Fibroblast of skin of scalp (primary cell): ENCODE measurements at regions not wholly inside any gene's neighbourhood (a gene's known extent, or its start where the extent isn't known, plus 50 kb on each side); places are given as distances from the start of the nearest gene placed in this dataset.
A peak's percentile ranks its signal among the peaks of the same experiment; 100 is the strongest.

ENCODE experiments used
- DNase-seq: peaks from one replicate; pipeline ENCODE4 v3.0.0-alpha.2; 2013

GRCh38 chr14:42884100-42884499, 1277.4 kb downstream of the LRFN5 start:
- peak; percentile 83 for DNase-seq

GRCh38 chr14:42877716-42878115, 1271.0 kb downstream of the LRFN5 start:
- no peak for DNase-seq

GRCh38 chr14:42872786-42873185, 1266.1 kb downstream of the LRFN5 start:
- DNase-seq: no peak

- DNase-seq: peak; percentile 7
Measured at GRCh38 chr14:42869681-42870080, 1263.0 kb downstream of the LRFN5 start.

GRCh38 chr14:42862114-42862513, 1255.4 kb downstream of the LRFN5 start:
- DNase-seq: no peak

GRCh38 chr14:42860371-42860770, 1253.7 kb downstream of the LRFN5 start:
- no peak for DNase-seq

GRCh38 chr14:42856106-42856505, 1249.4 kb downstream of the LRFN5 start:
- DNase-seq: no peak

GRCh38 chr14:42855085-42855484, 1248.4 kb downstream of the LRFN5 start:
- peak; percentile 14 for DNase-seq

- DNase-seq: peak; percentile 62
Measured at GRCh38 chr14:42854061-42854460, 1247.4 kb downstream of the LRFN5 start.

GRCh38 chr14:42848652-42849051, 1242.0 kb downstream of the LRFN5 start:
- no peak for DNase-seq

GRCh38 chr14:42814817-42815216, 1208.1 kb downstream of the LRFN5 start:
- no peak for DNase-seq

GRCh38 chr14:42806909-42807315, 1200.2 kb downstream of the LRFN5 start:
- peak; percentile 77 for DNase-seq

- DNase-seq: no peak
Measured at GRCh38 chr14:42804141-42804540, 1197.5 kb downstream of the LRFN5 start.

- DNase-seq: no peak
Measured at GRCh38 chr14:42802346-42802745, 1195.7 kb downstream of the LRFN5 start.

- DNase-seq: no peak
Measured at GRCh38 chr14:42792166-42792565, 1185.5 kb downstream of the LRFN5 start.

GRCh38 chr14:42782754-42783153, 1176.1 kb downstream of the LRFN5 start:
- no peak for DNase-seq

GRCh38 chr14:42778984-42779383, 1172.3 kb downstream of the LRFN5 start:
- peak; percentile 6 for DNase-seq

GRCh38 chr14:42750771-42751170, 1144.1 kb downstream of the LRFN5 start:
- no peak for DNase-seq

GRCh38 chr14:42742084-42742483, 1135.4 kb downstream of the LRFN5 start:
- DNase-seq: no peak

- DNase-seq: no peak
Measured at GRCh38 chr14:42736408-42736807, 1129.7 kb downstream of the LRFN5 start.

- DNase-seq: no peak
Measured at GRCh38 chr14:42734041-42734440, 1127.4 kb downstream of the LRFN5 start.

GRCh38 chr14:42732005-42732404, 1125.3 kb downstream of the LRFN5 start:
- no peak for DNase-seq

- DNase-seq: no peak
Measured at GRCh38 chr14:42731480-42731879, 1124.8 kb downstream of the LRFN5 start.

GRCh38 chr14:42729681-42730080, 1123.0 kb downstream of the LRFN5 start:
- DNase-seq: no peak

- DNase-seq: no peak
Measured at GRCh38 chr14:42719391-42719790, 1112.7 kb downstream of the LRFN5 start.

- DNase-seq: peak; percentile 38
Measured at GRCh38 chr14:42715316-42715715, 1108.6 kb downstream of the LRFN5 start.
